ENCODE measurements at regions not wholly inside any gene's neighbourhood (a gene's known extent, or its start where the extent isn't known, plus 50 kb on each side); places are given as distances from the start of the nearest gene placed in this dataset.

- peaks cover 17% of the 10 kb centered on the region for H3K4me1 ChIP-seq
- H3K27ac ChIP-seq: no peak overlapping the region
- no peak overlapping the region for H3K4me3 ChIP-seq
- TF ChIP-seq EP300 (IDR thresholded peaks at IDR 0.05): no peak
- TF ChIP-seq CTCF (IDR thresholded peaks at IDR 0.05): no peak
- TF ChIP-seq POLR2A (IDR thresholded peaks at IDR 0.05): no peak
- TF ChIP-seq POLR2AphosphoS5 (IDR thresholded peaks at IDR 0.05): no peak
- WGBS: 71% methylated on average over 5 of the region's 5 CpGs
- no peaks in the 10 kb centered on the region for H3K9me3 ChIP-seq
- DNase-seq (ENCODE audit: low spot score in 2 of 2): no peak
- H3K27me3 ChIP-seq: no peaks in the 10 kb centered on the region
- H3K36me3 ChIP-seq: no peaks in the 10 kb centered on the region
These were observed 268.9 kb downstream of the ENC1 start for GRCh38 chr5:74371621-74372020.

- Histone ChIP-seq H3K27ac (no peak overlapping the region), H3K4me1 (peaks cover 17% of the 10 kb centered on the region), H3K36me3 (no peaks in the 10 kb centered on the region), H3K9me3 (no peaks in the 10 kb centered on the region), H3K4me3 (no peak overlapping the region), H3K27me3 (no peaks in the 10 kb centered on the region)
- TF ChIP-seq POLR2A (IDR thresholded peaks at IDR 0.05) (no peak), EP300 (IDR thresholded peaks at IDR 0.05) (no peak), CTCF (IDR thresholded peaks at IDR 0.05) (no peak), POLR2AphosphoS5 (IDR thresholded peaks at IDR 0.05) (no peak)
- WGBS: 27% methylated on average over 7 of the region's 7 CpGs
- DNase-seq (ENCODE audit: low spot score in 2 of 2): no peak
These were observed 270.4 kb downstream of the ENC1 start for GRCh38 chr5:74370168-74370567.

- H3K4me1 ChIP-seq: peaks cover 17% of the 10 kb centered on the region
- H3K9me3 ChIP-seq: no peaks in the 10 kb centered on the region
- H3K27me3 ChIP-seq: no peaks in the 10 kb centered on the region
- H3K36me3 ChIP-seq: no peaks in the 10 kb centered on the region
- 85% methylated on average over 6 of the region's 6 CpGs for WGBS
- no peak overlapping the region for H3K27ac ChIP-seq
- no peak overlapping the region for H3K4me3 ChIP-seq
- DNase-seq (ENCODE audit: low spot score in 2 of 2): no peak
- TF ChIP-seq EP300 (IDR thresholded peaks at IDR 0.05): no peak
- no peak for TF ChIP-seq POLR2A (IDR thresholded peaks at IDR 0.05)
These were observed 271.4 kb downstream of the ENC1 start for GRCh38 chr5:74369173-74369572.

GRCh38 chr5:74367934-74368333 is 272.6 kb downstream of the ENC1 start:
- TF ChIP-seq EP300 (IDR thresholded peaks at IDR 0.05) (no peak), POLR2AphosphoS5 (IDR thresholded peaks at IDR 0.05) (no peak), CTCF (IDR thresholded peaks at IDR 0.05) (no peak), POLR2A (IDR thresholded peaks at IDR 0.05) (no peak)
- Histone ChIP-seq H3K36me3 (no peaks in the 10 kb centered on the region), H3K4me3 (no peak overlapping the region), H3K9me3 (no peaks in the 10 kb centered on the region), H3K27me3 (no peaks in the 10 kb centered on the region), H3K4me1 (peaks cover 17% of the 10 kb centered on the region), H3K27ac (no peak overlapping the region)
- DNase-seq (ENCODE audit: low spot score in 2 of 2): no peak
- WGBS: 65% methylated on average over 4 of the region's 4 CpGs

- peaks cover 17% of the 10 kb centered on the region for H3K4me1 ChIP-seq
- no peak for DNase-seq (ENCODE audit: low spot score in 2 of 2)
- 72% methylated on average over 4 of the region's 4 CpGs for WGBS
- H3K4me3 ChIP-seq: no peak overlapping the region
- H3K36me3 ChIP-seq: no peaks in the 10 kb centered on the region
- no peak overlapping the region for H3K27ac ChIP-seq
- TF ChIP-seq POLR2A (IDR thresholded peaks at IDR 0.05) (no peak), CTCF (IDR thresholded peaks at IDR 0.05) (no peak), EP300 (IDR thresholded peaks at IDR 0.05) (no peak), POLR2AphosphoS5 (IDR thresholded peaks at IDR 0.05) (no peak)
- no peaks in the 10 kb centered on the region for H3K9me3 ChIP-seq
- H3K27me3 ChIP-seq: no peaks in the 10 kb centered on the region
These were observed 273.2 kb downstream of the ENC1 start for GRCh38 chr5:74367241-74367733.

- Histone ChIP-seq H3K9me3 (no peaks in the 10 kb centered on the region), H3K36me3 (no peaks in the 10 kb centered on the region), H3K27me3 (no peaks in the 10 kb centered on the region), H3K4me3 (no peak overlapping the region), H3K27ac (no peak overlapping the region), H3K4me1 (peaks cover 14% of the 10 kb centered on the region)
- DNase-seq (ENCODE audit: low spot score in 2 of 2): no peak
- TF ChIP-seq EP300 (IDR thresholded peaks at IDR 0.05) (no peak), POLR2A (IDR thresholded peaks at IDR 0.05) (no peak), POLR2AphosphoS5 (IDR thresholded peaks at IDR 0.05) (no peak), CTCF (IDR thresholded peaks at IDR 0.05) (no peak)
- WGBS: 100% methylated on average over 1 of the region's 1 CpG
These were observed 274.8 kb downstream of the ENC1 start for GRCh38 chr5:74365723-74366122.
